ENCODE measurements at regions not wholly inside any gene's neighbourhood (a gene's known extent, or its start where the extent isn't known, plus 50 kb on each side); places are given as distances from the start of the nearest gene placed in this dataset.

GRCh38 chr15:91698241-91698640, 155.3 kb upstream of the SLCO3A1 start:
- Mint-ChIP-seq H3K4me3 (no peak overlapping the region), H3K4me1 (no peaks in the 10 kb centered on the region), H3K27me3 (no peaks in the 10 kb centered on the region), H3K9me3 (no peaks in the 10 kb centered on the region), H3K27ac (no peak overlapping the region), H3K36me3 (ENCODE audit: low read depth) (no peaks in the 10 kb centered on the region)
- intact Hi-C loops (cut with micrococcal nuclease): no loop called here
- ChIA-PET CTCF (no interaction called here), POLR2A (no interaction called here)
- TF ChIP-seq CTCF (IDR thresholded peaks at IDR 0.05): no peak
- ATAC-seq (ENCODE audit: low read depth) (no peak), DNase-seq (no peak)

GRCh38 chr15:91699741-91700140, 153.8 kb upstream of the SLCO3A1 start:
- Mint-ChIP-seq H3K4me1 (no peaks in the 10 kb centered on the region), H3K27me3 (no peaks in the 10 kb centered on the region), H3K4me3 (no peak overlapping the region), H3K9me3 (no peaks in the 10 kb centered on the region), H3K27ac (no peak overlapping the region), H3K36me3 (ENCODE audit: low read depth) (no peaks in the 10 kb centered on the region)
- POLR2A ChIA-PET: no interaction called here
- intact Hi-C loops (cut with micrococcal nuclease): no loop called here
- DNase-seq (no peak), ATAC-seq (ENCODE audit: low read depth) (no peak)
- no peak for TF ChIP-seq CTCF (IDR thresholded peaks at IDR 0.05)
- CTCF ChIA-PET: no interaction called here

GRCh38 chr15:91703274-91703673, 150.2 kb upstream of the SLCO3A1 start:
- H3K27me3 Mint-ChIP-seq: peaks cover 5% of the 10 kb centered on the region
- no peak for TF ChIP-seq CTCF (IDR thresholded peaks at IDR 0.05)
- ATAC-seq (ENCODE audit: low read depth): no peak
- H3K27ac Mint-ChIP-seq: no peak overlapping the region
- no peaks in the 10 kb centered on the region for H3K36me3 Mint-ChIP-seq (ENCODE audit: low read depth)
- no peak for DNase-seq
- no peak overlapping the region for H3K4me3 Mint-ChIP-seq
- intact Hi-C loops (cut with micrococcal nuclease): no loop called here
- ChIA-PET POLR2A (no interaction called here), CTCF (no interaction called here)
- H3K4me1 Mint-ChIP-seq: no peaks in the 10 kb centered on the region
- peaks cover 3% of the 10 kb centered on the region for H3K9me3 Mint-ChIP-seq

GRCh38 chr15:91704343-91704742, 149.2 kb upstream of the SLCO3A1 start:
- ChIA-PET CTCF (no interaction called here), POLR2A (no interaction called here)
- intact Hi-C loops (cut with micrococcal nuclease): no loop called here
- DNase-seq: no peak
- Mint-ChIP-seq H3K9me3 (peaks cover 3% of the 10 kb centered on the region), H3K27ac (no peak overlapping the region), H3K4me3 (no peak overlapping the region), H3K36me3 (ENCODE audit: low read depth) (no peaks in the 10 kb centered on the region), H3K27me3 (peaks cover 5% of the 10 kb centered on the region), H3K4me1 (no peaks in the 10 kb centered on the region)
- ATAC-seq (ENCODE audit: low read depth): no peak
- TF ChIP-seq CTCF (IDR thresholded peaks at IDR 0.05): no peak

GRCh38 chr15:91706322-91707032, 147.0 kb upstream of the SLCO3A1 start:
- Mint-ChIP-seq H3K27me3 (peaks cover 5% of the 10 kb centered on the region), H3K9me3 (peaks cover 3% of the 10 kb centered on the region), H3K27ac (no peak overlapping the region), H3K4me1 (no peaks in the 10 kb centered on the region), H3K36me3 (ENCODE audit: low read depth) (no peaks in the 10 kb centered on the region), H3K4me3 (no peak overlapping the region)
- POLR2A ChIA-PET: no interaction called here
- no peak for DNase-seq
- CTCF ChIA-PET: interaction anchor here (1.0 to 1.1 kb wide), 2 partner anchors 371 to 375 kb away, joined by 3 to 6 read pairs; no protein-coding TSS in a partner anchor
- no peak for ATAC-seq (ENCODE audit: low read depth)
- intact Hi-C loops (cut with micrococcal nuclease): loop anchor here (2.0 kb wide), 1 partner anchor 370 kb away; no protein-coding TSS in a partner anchor
- TF ChIP-seq CTCF (IDR thresholded peaks at IDR 0.05): no peak
